HCT116 (cell line): ENCODE measurements at regions not wholly inside any gene's neighbourhood (a gene's known extent, or its start where the extent isn't known, plus 50 kb on each side); places are given as distances from the start of the nearest gene placed in this dataset.

Experiments
- ATAC-seq: fragments of 200-7000 bp; cut with Tn5 transposase; 2 replicates; pipeline ENCODE4 v1.9.1; 2020; ENCODE audit warnings: mild to moderate bottlenecking, moderate library complexity
- BruUV-seq: library from RNA; stranded (reverse); fragments of 400-500 nt; replicated peaks from 2 replicates; lab custom pipeline; 2021; lab: Mats Ljungman, UMichigan
- CTCF ChIA-PET: fragments of 300-600 bp; sonication (Branson Sonifier 250); formaldehyde crosslinking; loops from one replicate; lab custom pipeline; 2021; ENCODE audit warnings: antibody characterized with exemption; lab: Charles Lee
- POLR2A ChIA-PET: fragments of 300-600, 350-600 bp; sonication (Branson Sonifier 250); formaldehyde crosslinking; loops from one replicate; lab custom pipeline; 2021; ENCODE audit warnings: antibody characterized with exemption; lab: Charles Lee
- RAD21 ChIA-PET, 2 experiments: fragments of 300-600 bp; sonication (Branson Sonifier 250); formaldehyde crosslinking; loops; one replicate each; lab custom pipeline; 2023; ENCODE audit warnings: low total read pairs in 2 of 2; ENCODE audit not compliant: uncharacterized antibody in 2 of 2, unreplicated experiment in 2 of 2, low non-redundant PET in 1 of 2; lab: Charles Lee
- DNase-seq: peaks from one replicate; pipeline ENCODE4 v3.0.0-alpha.2; 2010; ENCODE audit warnings: low read depth, low spot score
- H2AFZ ChIP-seq: fragments of 200-600 bp; shearing (Covaris generic), sonication (generic); 2 replicates; pipeline ENCODE4 v1.6.1; 2017; ENCODE audit warnings: low read depth, mixed run types, mixed read lengths, antibody characterized with exemption, low read length; ENCODE audit not compliant: poor library complexity, severe bottlenecking
- H3K27ac ChIP-seq: 2 replicates; pipeline ENCODE4 v1.5.1; 2012; ENCODE audit warnings: low read depth, low read length
- H3K27me3 ChIP-seq: fragments of 200-600 bp; sonication (generic); 2 replicates; pipeline ENCODE4 v1.6.1; 2016; ENCODE audit warnings: mixed run types, low read length, mixed read lengths; ENCODE audit not compliant: insufficient read depth
- H3K36me3 ChIP-seq, 2 experiments: fragments of 200-500 bp in 1 of 2; fragments of 200-600 bp in 1 of 2; sonication (Bioruptor generic) in 1 of 2; sonication (generic) in 1 of 2; 2 replicates each; pipeline versions ENCODE4 v1.5.1 to v1.6.1; 2014 to 2016; ENCODE audit warnings: low read length in 2 of 2, inconsistent platforms in 1 of 2, mixed read lengths in 1 of 2, mixed run types in 1 of 2; ENCODE audit not compliant: insufficient read depth in 2 of 2, control insufficient read depth in 1 of 2
- H3K4me1 ChIP-seq, 2 experiments: fragments of 200-600 bp in 1 of 2; sonication (generic) in 1 of 2; 2 replicates each; pipeline versions ENCODE4 v1.5.1 to v1.6.1; 2012 to 2017; ENCODE audit warnings: low read length in 2 of 2, inconsistent platforms in 1 of 2, mild to moderate bottlenecking in 1 of 2, mixed read lengths in 1 of 2, mixed run types in 1 of 2, moderate library complexity in 1 of 2; ENCODE audit not compliant: insufficient read depth in 2 of 2, control insufficient read depth in 1 of 2
- H3K4me2 ChIP-seq: fragments of 200-600 bp; sonication (generic); 2 replicates; pipeline ENCODE4 v1.6.1; 2017; ENCODE audit warnings: mixed run types, low read length, mixed read lengths
- H3K4me3 ChIP-seq, 2 experiments: fragments of 200-600 bp in 1 of 2; sonication (generic) in 1 of 2; replicated peaks in 1 of 2; 2 replicates each; pipeline ENCODE4 v1.5.1; 2011 to 2016; ENCODE audit warnings: low read length in 2 of 2, control low read depth in 1 of 2, low read depth in 1 of 2, mild to moderate bottlenecking in 1 of 2, mixed read lengths in 1 of 2, mixed run types in 1 of 2
- H3K79me2 ChIP-seq: fragments of 200-600 bp; sonication (generic); 2 replicates; pipeline ENCODE4 v1.6.1; 2017; ENCODE audit warnings: mild to moderate bottlenecking, mixed run types, low read length, moderate library complexity, mixed read lengths; ENCODE audit not compliant: insufficient read depth
- H3K9ac ChIP-seq: fragments of 200-600 bp; sonication (generic); 2 replicates; pipeline ENCODE4 v1.6.1; 2016; ENCODE audit warnings: low read length, mixed read lengths
- H3K9me2 ChIP-seq: fragments of 200-600 bp; sonication (generic), shearing (Covaris generic); 2 replicates; pipeline ENCODE4 v1.6.1; 2017; ENCODE audit warnings: mixed run types, mild to moderate bottlenecking, moderate library complexity; ENCODE audit not compliant: insufficient read depth
- H3K9me3 ChIP-seq, 2 experiments: fragments of 200-500 bp in 1 of 2; fragments of 200-600 bp in 1 of 2; sonication (Bioruptor generic) in 1 of 2; sonication (generic) in 1 of 2; 2 replicates each; pipeline ENCODE4 v1.6.1; 2014 to 2017; ENCODE audit warnings: low read length in 2 of 2, mixed read lengths in 2 of 2, inconsistent platforms in 1 of 2, low read depth in 1 of 2, mild to moderate bottlenecking in 1 of 2, mixed run types in 1 of 2, moderate library complexity in 1 of 2; ENCODE audit not compliant: control insufficient read depth in 1 of 2, insufficient read depth in 1 of 2
- H4K20me1 ChIP-seq: fragments of 200-600 bp; sonication (generic), shearing (Covaris generic); 2 replicates; pipeline ENCODE4 v1.6.1; 2017; ENCODE audit warnings: mixed run types, mild to moderate bottlenecking, moderate library complexity; ENCODE audit not compliant: insufficient read depth
- CBX3 ChIP-seq: IDR thresholded peaks from 2 replicates; pipeline ENCODE4 v1.6.1; 2012; ENCODE audit warnings: low read depth
- EZH2 ChIP-seq: fragments of 200-600 bp; sonication (generic); IDR thresholded peaks from 2 replicates; pipeline ENCODE4 v1.6.1; 2017; ENCODE audit warnings: antibody characterized with exemption, mixed run types
- FOSL1 ChIP-seq: IDR thresholded peaks from 2 replicates; pipeline ENCODE4 v1.6.1; 2012; ENCODE audit warnings: low read depth
- JUND ChIP-seq: IDR thresholded peaks from 2 replicates; pipeline ENCODE4 v1.6.1; 2012
- POLR2A ChIP-seq: IDR thresholded peaks from 2 replicates; pipeline ENCODE4 v1.7.0; 2011; ENCODE audit warnings: borderline replicate concordance; ENCODE audit not compliant: insufficient read depth, insufficient read length; ENCODE audit errors: extremely low read depth
- RAD21 ChIP-seq: IDR thresholded peaks from 2 replicates; pipeline ENCODE4 v1.6.1; 2012; ENCODE audit warnings: low read depth, mild to moderate bottlenecking
- SIN3A ChIP-seq: IDR thresholded peaks from 2 replicates; pipeline ENCODE4 v1.6.1; 2012; ENCODE audit warnings: low read depth
- SP1 ChIP-seq: IDR thresholded peaks from 2 replicates; pipeline ENCODE4 v1.6.1; 2012; ENCODE audit warnings: low read depth
- SRF ChIP-seq: IDR thresholded peaks from 2 replicates; pipeline ENCODE4 v1.6.1; 2012; ENCODE audit warnings: low read depth
- YY1 ChIP-seq: IDR thresholded peaks from 2 replicates; pipeline ENCODE4 v1.6.1; 2011; ENCODE audit warnings: low read length, low read depth, moderate library complexity, mild to moderate bottlenecking; ENCODE audit not compliant: insufficient replicate concordance; ENCODE audit errors: extremely low read depth
- ZFX ChIP-seq: fragments of 450-650 bp; IDR thresholded peaks from 2 replicates; pipeline ENCODE4 v1.6.1; 2017
- ZNF274 ChIP-seq: fragments of 200-500 bp; sonication (Bioruptor generic); IDR thresholded peaks from 2 replicates; pipeline ENCODE4 v1.6.1; 2014; ENCODE audit warnings: mild to moderate bottlenecking, low read depth, low read length, inconsistent platforms
- intact Hi-C: fragments of 100-400 bp; cut with micrococcal nuclease; formaldehyde crosslinking; loops from 2 replicates; pipeline ENCODE4 v1.10.0; 2022
- TF ChIP-seq, protein P1 (sequence below): IDR thresholded peaks from 2 replicates; pipeline ENCODE4 v1.6.1; 2012
- TF ChIP-seq, protein P2 (sequence below): IDR thresholded peaks from 2 replicates; pipeline ENCODE4 v1.6.1; 2011; ENCODE audit warnings: mild to moderate bottlenecking, low read length, moderate library complexity; ENCODE audit not compliant: insufficient replicate concordance; ENCODE audit errors: extremely low read depth
- TF ChIP-seq, protein P3 (sequence below), 3 experiments: fragments of 200-600 bp in 1 of 3; sonication (generic) in 1 of 3; IDR thresholded peaks in 2 of 3; conservative IDR thresholded peaks in 1 of 3; 2 replicates each; pipeline ENCODE4 v1.5.1; 2012 to 2017; ENCODE audit warnings: low read depth in 2 of 3, low read length in 2 of 3, antibody characterized with exemption in 1 of 3, borderline replicate concordance in 1 of 3, control low read depth in 1 of 3, mild to moderate bottlenecking in 1 of 3, mixed read lengths in 1 of 3, mixed run types in 1 of 3, moderate library complexity in 1 of 3; ENCODE audit not compliant: insufficient read depth in 1 of 3
- TF ChIP-seq, protein P4 (sequence below): IDR thresholded peaks from 2 replicates; pipeline ENCODE4 v1.6.1; 2012; ENCODE audit warnings: low read depth

DNA sequence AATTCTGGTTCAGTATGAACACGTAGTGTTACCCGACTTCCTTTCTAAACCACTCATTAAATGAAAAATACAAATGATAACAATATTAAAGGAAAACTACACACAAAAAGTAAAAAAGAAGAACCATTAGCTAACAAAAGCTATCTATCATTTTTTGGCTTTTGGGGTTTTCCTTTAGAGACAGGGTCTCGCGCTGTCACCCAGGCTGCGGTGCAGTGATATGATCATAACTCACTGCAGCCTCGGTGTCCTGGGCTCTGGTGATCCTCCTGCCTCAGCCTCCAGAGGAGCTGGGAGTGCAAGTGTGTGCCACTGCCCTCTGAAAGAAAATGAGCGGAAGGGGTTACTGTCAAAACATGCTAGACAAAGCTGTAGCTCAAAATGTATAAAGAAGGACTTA is 238.2 kb upstream of the AVPR1A start (continued):
- TF ChIP-seq, protein P1, sequence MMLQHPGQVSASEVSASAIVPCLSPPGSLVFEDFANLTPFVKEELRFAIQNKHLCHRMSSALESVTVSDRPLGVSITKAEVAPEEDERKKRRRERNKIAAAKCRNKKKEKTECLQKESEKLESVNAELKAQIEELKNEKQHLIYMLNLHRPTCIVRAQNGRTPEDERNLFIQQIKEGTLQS: no peak
- TF ChIP-seq, protein P2, sequence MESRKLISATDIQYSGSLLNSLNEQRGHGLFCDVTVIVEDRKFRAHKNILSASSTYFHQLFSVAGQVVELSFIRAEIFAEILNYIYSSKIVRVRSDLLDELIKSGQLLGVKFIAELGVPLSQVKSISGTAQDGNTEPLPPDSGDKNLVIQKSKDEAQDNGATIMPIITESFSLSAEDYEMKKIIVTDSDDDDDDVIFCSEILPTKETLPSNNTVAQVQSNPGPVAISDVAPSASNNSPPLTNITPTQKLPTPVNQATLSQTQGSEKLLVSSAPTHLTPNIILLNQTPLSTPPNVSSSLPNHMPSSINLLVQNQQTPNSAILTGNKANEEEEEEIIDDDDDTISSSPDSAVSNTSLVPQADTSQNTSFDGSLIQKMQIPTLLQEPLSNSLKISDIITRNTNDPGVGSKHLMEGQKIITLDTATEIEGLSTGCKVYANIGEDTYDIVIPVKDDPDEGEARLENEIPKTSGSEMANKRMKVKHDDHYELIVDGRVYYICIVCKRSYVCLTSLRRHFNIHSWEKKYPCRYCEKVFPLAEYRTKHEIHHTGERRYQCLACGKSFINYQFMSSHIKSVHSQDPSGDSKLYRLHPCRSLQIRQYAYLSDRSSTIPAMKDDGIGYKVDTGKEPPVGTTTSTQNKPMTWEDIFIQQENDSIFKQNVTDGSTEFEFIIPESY: no peak
- no peak for TF ChIP-seq EZH2
- no peak for TF ChIP-seq SRF
- TF ChIP-seq ZFX: no peak
- TF ChIP-seq, all 23 proteins: peak for 0

DNA sequence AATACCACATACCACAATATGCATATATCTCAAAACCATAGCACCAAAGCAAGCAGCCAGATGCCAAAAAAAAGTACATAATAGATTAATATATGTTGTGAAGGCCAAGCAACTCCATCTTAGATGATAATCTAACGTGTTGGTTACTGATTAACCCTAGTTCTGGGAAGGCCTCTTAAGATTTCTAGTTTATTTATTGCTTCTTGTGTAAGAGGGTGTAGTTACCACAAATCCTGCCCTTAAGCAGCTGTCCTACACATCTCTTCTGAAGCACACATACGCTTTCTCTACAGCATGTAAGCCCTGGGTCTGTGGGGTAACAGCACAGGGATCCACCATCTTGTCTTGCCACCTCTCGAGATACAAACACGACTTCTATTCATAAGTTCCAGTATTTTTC is 236.8 kb upstream of the AVPR1A start:
- ChIA-PET POLR2A (no interaction called here), RAD21 (no interaction called here), CTCF (no interaction called here)
- H3K9me2 ChIP-seq: no peaks in the 10 kb centered on the region
- no TSS peak for BruUV-seq
- DNase-seq (no peak), ATAC-seq (no peak)
- H3K36me3 ChIP-seq: no peaks in the 10 kb centered on the region
- H3K27me3 ChIP-seq: no peaks in the 10 kb centered on the region
- no peak overlapping the region for H3K4me3 ChIP-seq
- no peaks in the 10 kb centered on the region for H3K9me3 ChIP-seq
- H3K9ac ChIP-seq: no peak overlapping the region
- intact Hi-C loops: no loop called here
- no peak overlapping the region for H3K4me2 ChIP-seq
- no peaks in the 10 kb centered on the region for H3K4me1 ChIP-seq
- H3K27ac ChIP-seq: no peak overlapping the region
- H2AFZ ChIP-seq: no peak overlapping the region
- no peaks in the 10 kb centered on the region for H3K79me2 ChIP-seq
- no peaks in the 10 kb centered on the region for H4K20me1 ChIP-seq
- no peak for TF ChIP-seq EZH2
- TF ChIP-seq YY1: no peak
- no peak for TF ChIP-seq SP1
- no peak for TF ChIP-seq SIN3A
- TF ChIP-seq, protein P2: no peak
- no peak for TF ChIP-seq ZNF274
- TF ChIP-seq CBX3: no peak
- TF ChIP-seq POLR2A: no peak
- TF ChIP-seq, protein P3, sequence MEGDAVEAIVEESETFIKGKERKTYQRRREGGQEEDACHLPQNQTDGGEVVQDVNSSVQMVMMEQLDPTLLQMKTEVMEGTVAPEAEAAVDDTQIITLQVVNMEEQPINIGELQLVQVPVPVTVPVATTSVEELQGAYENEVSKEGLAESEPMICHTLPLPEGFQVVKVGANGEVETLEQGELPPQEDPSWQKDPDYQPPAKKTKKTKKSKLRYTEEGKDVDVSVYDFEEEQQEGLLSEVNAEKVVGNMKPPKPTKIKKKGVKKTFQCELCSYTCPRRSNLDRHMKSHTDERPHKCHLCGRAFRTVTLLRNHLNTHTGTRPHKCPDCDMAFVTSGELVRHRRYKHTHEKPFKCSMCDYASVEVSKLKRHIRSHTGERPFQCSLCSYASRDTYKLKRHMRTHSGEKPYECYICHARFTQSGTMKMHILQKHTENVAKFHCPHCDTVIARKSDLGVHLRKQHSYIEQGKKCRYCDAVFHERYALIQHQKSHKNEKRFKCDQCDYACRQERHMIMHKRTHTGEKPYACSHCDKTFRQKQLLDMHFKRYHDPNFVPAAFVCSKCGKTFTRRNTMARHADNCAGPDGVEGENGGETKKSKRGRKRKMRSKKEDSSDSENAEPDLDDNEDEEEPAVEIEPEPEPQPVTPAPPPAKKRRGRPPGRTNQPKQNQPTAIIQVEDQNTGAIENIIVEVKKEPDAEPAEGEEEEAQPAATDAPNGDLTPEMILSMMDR (IDR thresholded peaks at IDR 0.05 in 2 of 3, conservative IDR thresholded peaks at IDR 0.05 in 1 of 3; ENCODE audit: borderline replicate concordance in 1 of 3, insufficient read depth in 1 of 3, low read depth in 2 of 3, low read length in 2 of 3): no peak
- TF ChIP-seq FOSL1: no peak
- no peak for TF ChIP-seq JUND
- TF ChIP-seq, protein P4, sequence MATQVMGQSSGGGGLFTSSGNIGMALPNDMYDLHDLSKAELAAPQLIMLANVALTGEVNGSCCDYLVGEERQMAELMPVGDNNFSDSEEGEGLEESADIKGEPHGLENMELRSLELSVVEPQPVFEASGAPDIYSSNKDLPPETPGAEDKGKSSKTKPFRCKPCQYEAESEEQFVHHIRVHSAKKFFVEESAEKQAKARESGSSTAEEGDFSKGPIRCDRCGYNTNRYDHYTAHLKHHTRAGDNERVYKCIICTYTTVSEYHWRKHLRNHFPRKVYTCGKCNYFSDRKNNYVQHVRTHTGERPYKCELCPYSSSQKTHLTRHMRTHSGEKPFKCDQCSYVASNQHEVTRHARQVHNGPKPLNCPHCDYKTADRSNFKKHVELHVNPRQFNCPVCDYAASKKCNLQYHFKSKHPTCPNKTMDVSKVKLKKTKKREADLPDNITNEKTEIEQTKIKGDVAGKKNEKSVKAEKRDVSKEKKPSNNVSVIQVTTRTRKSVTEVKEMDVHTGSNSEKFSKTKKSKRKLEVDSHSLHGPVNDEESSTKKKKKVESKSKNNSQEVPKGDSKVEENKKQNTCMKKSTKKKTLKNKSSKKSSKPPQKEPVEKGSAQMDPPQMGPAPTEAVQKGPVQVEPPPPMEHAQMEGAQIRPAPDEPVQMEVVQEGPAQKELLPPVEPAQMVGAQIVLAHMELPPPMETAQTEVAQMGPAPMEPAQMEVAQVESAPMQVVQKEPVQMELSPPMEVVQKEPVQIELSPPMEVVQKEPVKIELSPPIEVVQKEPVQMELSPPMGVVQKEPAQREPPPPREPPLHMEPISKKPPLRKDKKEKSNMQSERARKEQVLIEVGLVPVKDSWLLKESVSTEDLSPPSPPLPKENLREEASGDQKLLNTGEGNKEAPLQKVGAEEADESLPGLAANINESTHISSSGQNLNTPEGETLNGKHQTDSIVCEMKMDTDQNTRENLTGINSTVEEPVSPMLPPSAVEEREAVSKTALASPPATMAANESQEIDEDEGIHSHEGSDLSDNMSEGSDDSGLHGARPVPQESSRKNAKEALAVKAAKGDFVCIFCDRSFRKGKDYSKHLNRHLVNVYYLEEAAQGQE: no peak
- no peak for TF ChIP-seq RAD21
